HepG2 (cell line): ENCODE measurements at regions not wholly inside any gene's neighbourhood (a gene's known extent, or its start where the extent isn't known, plus 50 kb on each side); places are given as distances from the start of the nearest gene placed in this dataset.

Experiments used
- ATAC-seq: fragments of 200-7000 bp; cut with Tn5 transposase; 3 replicates; pipeline ENCODE4 v1.9.1; 2020; ENCODE audit warnings: mild to moderate bottlenecking, moderate library complexity
- BruUV-seq: library from RNA; stranded (reverse); fragments of 400-500 nt; replicated peaks from 2 replicates; lab custom pipeline; 2021; lab: Mats Ljungman, UMichigan
- CTCF ChIA-PET: fragments of 300-600 bp; formaldehyde crosslinking; extraction: SDS; loops from one replicate; lab custom pipeline; 2021; ENCODE audit warnings: low total read pairs, inconsistent platforms, low intra/inter-chr PET ratio; lab: Yijun Ruan, JAX
- POLR2A ChIA-PET: fragments of 350-600 bp; sonication (Branson Sonifier 250); formaldehyde crosslinking; loops from one replicate; lab custom pipeline; 2020; ENCODE audit warnings: antibody characterized with exemption, inconsistent platforms; lab: Yijun Ruan, JAX
- DNase-seq: peaks from one replicate; pipeline ENCODE4 v3.0.0-alpha.2; 2015; ENCODE audit warnings: low spot score
- FAIRE-seq: peaks from 3 replicates; lab custom pipeline; 2011; peaks lifted over from hg19 to GRCh38; lab: Jason Lieb, UNC
- H2AFZ ChIP-seq: one replicate; pipeline ENCODE4 v1.6.1; 2011; ENCODE audit warnings: low read length, inconsistent platforms
- H3K27ac ChIP-seq: fragments of 300-600 bp; 3 replicates; pipeline ENCODE4 v1.8.0; 2011; ENCODE audit warnings: mixed run types, mild to moderate bottlenecking, mixed read lengths, low read length, inconsistent platforms; ENCODE audit not compliant: insufficient read depth; ENCODE audit errors: extremely low read length
- H3K27me3 ChIP-seq, 2 experiments: fragments of 200-600 bp in 1 of 2; 2 replicates in 1 of 2; 3 replicates in 1 of 2; pipeline versions ENCODE4 v1.6.0 to v1.8.0; 2011; ENCODE audit warnings: low read length in 2 of 2, mild to moderate bottlenecking in 2 of 2, moderate library complexity in 2 of 2, inconsistent platforms in 1 of 2; ENCODE audit not compliant: insufficient read depth in 2 of 2, control insufficient read depth in 1 of 2
- H3K36me3 ChIP-seq, 2 experiments: fragments of 200-600 bp in 1 of 2; replicated peaks in 1 of 2; 2 replicates in 1 of 2; 3 replicates in 1 of 2; pipeline versions ENCODE4 v1.5.1 to v1.8.0; 2011; ENCODE audit warnings: low read length in 2 of 2, inconsistent platforms in 1 of 2; ENCODE audit not compliant: insufficient read depth in 2 of 2, control insufficient read depth in 1 of 2
- H3K4me1 ChIP-seq: 2 replicates; pipeline ENCODE4 v1.5.1; 2012; ENCODE audit warnings: low read length, inconsistent platforms; ENCODE audit not compliant: insufficient read depth
- H3K4me2 ChIP-seq: 2 replicates; pipeline ENCODE4 v1.6.0; 2011; ENCODE audit warnings: low read depth, low read length, inconsistent platforms
- H3K4me3 ChIP-seq, 3 experiments: fragments of 200-600 bp in 1 of 3; sonication (generic), shearing (Covaris generic) in 1 of 3; replicated peaks in 1 of 3; 2 replicates each; pipeline ENCODE4 v1.5.1; 2011 to 2016; ENCODE audit warnings: low read length in 3 of 3, inconsistent platforms in 2 of 3, low read depth in 2 of 3, mild to moderate bottlenecking in 2 of 3, control low read depth in 1 of 3, mixed read lengths in 1 of 3; ENCODE audit not compliant: insufficient read depth in 1 of 3
- H3K79me2 ChIP-seq: one replicate; pipeline ENCODE4 v1.6.1; 2011; ENCODE audit warnings: low read length, inconsistent platforms; ENCODE audit not compliant: insufficient read depth
- H3K9ac ChIP-seq: 2 replicates; pipeline ENCODE4 v1.6.0; 2011; ENCODE audit warnings: mild to moderate bottlenecking, low read depth, low read length, inconsistent platforms; ENCODE audit not compliant: insufficient read depth
- H3K9me3 ChIP-seq: 2 replicates; pipeline ENCODE4 v1.5.1; 2012; ENCODE audit warnings: mild to moderate bottlenecking, low read length
- H4K20me1 ChIP-seq: 2 replicates; pipeline ENCODE4 v1.6.0; 2011; ENCODE audit warnings: inconsistent platforms, mild to moderate bottlenecking, low read length, moderate library complexity; ENCODE audit not compliant: insufficient read depth
- MATR3 ChIP-seq: sonication (generic); formaldehyde crosslinking; IDR thresholded peaks from 2 replicates; pipeline ENCODE4 v1.4.0; 2020; ENCODE audit warnings: missing genetic modification reagents
- PRMT3 ChIP-seq: sonication (generic); formaldehyde crosslinking; IDR thresholded peaks from 2 replicates; pipeline ENCODE4 v1.8.1; 2022; ENCODE audit warnings: low read depth, mild to moderate bottlenecking, moderate library complexity, missing genetic modification reagents, borderline replicate concordance
- SP2 ChIP-seq: sonication (generic); formaldehyde crosslinking; IDR thresholded peaks from 2 replicates; pipeline ENCODE4 v1.5.1; 2020; ENCODE audit warnings: mild to moderate bottlenecking, missing genetic modification reagents
- ZHX2 ChIP-seq, 2 experiments: sonication (generic) in 1 of 2; formaldehyde crosslinking in 1 of 2; IDR thresholded peaks; 2 replicates each; pipeline versions ENCODE4 v1.6.1 to v1.9.0; 2014 to 2022; ENCODE audit warnings: antibody characterized with exemption in 1 of 2, borderline replicate concordance in 1 of 2, inconsistent platforms in 1 of 2, low read depth in 1 of 2, missing genetic modification reagents in 1 of 2
- WGBS: methylation state at CpG from one replicate; pipeline ENCODE4 v1.1.6; 2017; ENCODE audit warnings: low lambda C conversion rate; 5-methylcytosine and 5-hydroxymethylcytosine counted together
- in situ Hi-C: cut with HindIII; loops from 2 replicates; pipeline ENCODE4 v1.10.0; 2017; ENCODE audit warnings: low pct_unique_long_range_greater_than_20kb; ENCODE audit not compliant: extremely low pct_ligation_motif_present
- intact Hi-C: fragments of 100-400 bp; cut with micrococcal nuclease; formaldehyde crosslinking; loops from one replicate; pipeline ENCODE4 v1.10.0; 2022; ENCODE audit not compliant: unreplicated experiment
- TF ChIP-seq, protein P1 (sequence below): sonication (generic); formaldehyde crosslinking; IDR thresholded peaks from 2 replicates; pipeline ENCODE4 v1.4.0; 2020; ENCODE audit warnings: missing genetic modification reagents, mild to moderate bottlenecking, borderline replicate concordance

DNA sequence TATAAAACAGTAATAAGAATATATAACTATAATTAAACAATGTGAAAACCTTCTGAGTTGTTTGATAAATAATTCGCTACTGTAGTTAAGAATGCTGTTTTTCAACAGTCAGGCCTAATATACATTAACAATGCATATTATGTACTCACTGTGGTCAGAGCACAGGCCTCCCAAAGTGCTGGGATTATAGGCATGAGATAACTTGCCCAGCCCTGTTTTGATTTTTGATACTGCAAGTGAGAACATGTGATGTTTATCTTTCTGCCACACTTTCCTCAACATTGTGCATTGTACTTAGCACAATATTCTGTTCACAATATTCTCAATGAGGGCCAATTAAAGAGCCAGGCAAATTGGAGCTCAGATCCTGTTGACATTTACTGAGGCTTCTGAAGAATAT is 274.5 kb upstream of the RARB start (continued):
- TF ChIP-seq ZHX2 (IDR thresholded peaks at IDR 0.05; ENCODE audit: low read depth) (no peak), ZHX2 (CRISPR knock-in tag; IDR thresholded peaks at IDR 0.05; ENCODE audit: borderline replicate concordance) (no peak), PRMT3 (CRISPR knock-in tag) (no peak), SP2 (CRISPR knock-in tag) (no peak), MATR3 (CRISPR knock-in tag) (no peak)

DNA sequence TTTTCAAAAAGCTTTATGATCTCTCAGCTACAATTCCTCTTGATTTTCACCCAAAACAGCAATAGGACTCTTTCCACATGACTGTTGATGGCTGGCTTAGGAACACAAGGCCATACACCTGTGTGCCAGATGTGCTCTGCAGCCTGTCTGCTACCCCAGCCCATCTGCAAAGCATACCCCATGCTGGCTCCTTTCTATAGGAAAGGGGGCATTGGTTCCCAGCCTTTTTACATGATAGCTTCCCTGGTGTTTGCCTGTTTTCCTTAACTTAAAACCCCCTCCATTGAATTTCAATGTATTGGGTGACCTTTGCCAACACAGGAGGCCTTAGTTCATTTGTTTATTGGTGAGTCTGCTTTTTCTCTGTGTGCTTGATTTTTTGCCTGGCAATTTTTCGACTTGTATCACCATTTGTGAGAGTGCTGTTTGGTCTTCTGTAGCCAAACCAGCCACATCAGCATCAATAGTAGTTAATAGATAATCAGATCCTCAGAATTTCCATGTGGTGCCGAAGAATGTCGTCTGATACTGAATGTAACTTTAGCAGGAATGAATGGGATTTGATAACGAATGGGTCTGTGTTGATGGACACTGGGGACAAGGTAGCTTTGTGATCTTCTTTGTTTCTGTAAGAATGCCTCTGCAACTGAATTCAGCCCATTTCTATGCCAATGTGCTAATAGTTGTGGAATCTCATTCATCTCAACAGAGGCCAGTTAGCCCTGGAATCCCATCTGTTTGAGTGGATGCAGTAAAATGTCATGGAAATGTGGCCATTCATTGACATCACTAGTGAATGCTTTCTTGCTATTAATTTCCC is 272.2 kb upstream of the RARB start:
- DNase-seq: no peak
- POLR2A ChIA-PET: no interaction called here
- H3K9me3 ChIP-seq: no peaks in the 10 kb centered on the region
- no peak overlapping the region for H3K4me3 ChIP-seq
- H3K36me3 ChIP-seq: no peaks in the 10 kb centered on the region
- H3K79me2 ChIP-seq: no peaks in the 10 kb centered on the region
- no peak overlapping the region for H3K9ac ChIP-seq
- ATAC-seq: no peak
- no peak overlapping the region for H3K4me2 ChIP-seq
- H3K27me3 ChIP-seq: no peaks in the 10 kb centered on the region
- no peak overlapping the region for H2AFZ ChIP-seq
- no peak overlapping the region for H3K27ac ChIP-seq
- no TSS peak for BruUV-seq
- CTCF ChIA-PET: no interaction called here
- no peaks in the 10 kb centered on the region for H3K4me1 ChIP-seq
- H4K20me1 ChIP-seq: no peaks in the 10 kb centered on the region
- FAIRE-seq: no peak
- WGBS: 1% methylated on average over 4 of the region's 4 CpGs
- intact Hi-C loops (no loop called here), in situ Hi-C loops (no loop called here)
- TF ChIP-seq, protein P1, sequence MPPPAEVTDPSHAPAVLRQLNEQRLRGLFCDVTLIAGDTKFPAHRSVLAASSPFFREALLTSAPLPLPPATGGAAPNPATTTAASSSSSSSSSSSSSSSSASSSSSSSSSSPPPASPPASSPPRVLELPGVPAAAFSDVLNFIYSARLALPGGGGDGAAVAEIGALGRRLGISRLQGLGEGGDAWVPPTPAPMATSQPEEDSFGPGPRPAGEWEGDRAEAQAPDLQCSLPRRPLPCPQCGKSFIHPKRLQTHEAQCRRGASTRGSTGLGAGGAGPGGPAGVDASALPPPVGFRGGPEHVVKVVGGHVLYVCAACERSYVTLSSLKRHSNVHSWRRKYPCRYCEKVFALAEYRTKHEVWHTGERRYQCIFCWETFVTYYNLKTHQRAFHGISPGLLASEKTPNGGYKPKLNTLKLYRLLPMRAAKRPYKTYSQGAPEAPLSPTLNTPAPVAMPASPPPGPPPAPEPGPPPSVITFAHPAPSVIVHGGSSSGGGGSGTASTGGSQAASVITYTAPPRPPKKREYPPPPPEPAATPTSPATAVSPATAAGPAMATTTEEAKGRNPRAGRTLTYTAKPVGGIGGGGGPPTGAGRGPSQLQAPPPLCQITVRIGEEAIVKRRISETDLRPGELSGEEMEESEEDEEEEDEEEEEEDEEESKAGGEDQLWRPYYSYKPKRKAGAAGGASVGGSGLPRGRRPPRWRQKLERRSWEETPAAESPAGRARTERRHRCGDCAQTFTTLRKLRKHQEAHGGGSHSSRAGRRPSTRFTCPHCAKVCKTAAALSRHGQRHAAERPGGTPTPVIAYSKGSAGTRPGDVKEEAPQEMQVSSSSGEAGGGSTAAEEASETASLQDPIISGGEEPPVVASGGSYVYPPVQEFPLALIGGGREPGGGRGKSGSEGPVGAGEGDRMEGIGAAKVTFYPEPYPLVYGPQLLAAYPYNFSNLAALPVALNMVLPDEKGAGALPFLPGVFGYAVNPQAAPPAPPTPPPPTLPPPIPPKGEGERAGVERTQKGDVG (CRISPR knock-in tag): no peak
